Trophoblast cell (in vitro differentiated cells and primary cell): ENCODE measurements at regions not wholly inside any gene's neighbourhood (a gene's known extent, or its start where the extent isn't known, plus 50 kb on each side); places are given as distances from the start of the nearest gene placed in this dataset.

ENCODE experiments used
- DNase-seq, 2 donors: peaks; one replicate each; pipeline ENCODE4 v3.0.0-alpha.2; 2016
- H2AFZ ChIP-seq: 2 replicates; pipeline ENCODE4 v1.6.1; 2013; ENCODE audit warnings: low read length, moderate library complexity, mild to moderate bottlenecking; ENCODE audit not compliant: insufficient read depth, poor library complexity
- H2AK5ac ChIP-seq: 2 replicates; pipeline ENCODE4 v1.6.1; 2013; ENCODE audit warnings: mild to moderate bottlenecking, low read length
- H2BK120ac ChIP-seq: 2 replicates; pipeline ENCODE4 v1.6.1; 2013; ENCODE audit warnings: low read length, mild to moderate bottlenecking, moderate library complexity; ENCODE audit not compliant: insufficient read depth, poor library complexity
- H2BK12ac ChIP-seq: 2 replicates; pipeline ENCODE4 v1.6.1; 2013; ENCODE audit warnings: mild to moderate bottlenecking, low read length, moderate library complexity
- H2BK5ac ChIP-seq: 2 replicates; pipeline ENCODE4 v1.6.1; 2013; ENCODE audit warnings: low read length, low read depth, moderate library complexity, mild to moderate bottlenecking; ENCODE audit not compliant: poor library complexity
- H3K14ac ChIP-seq: 2 replicates; pipeline ENCODE4 v1.6.1; 2013; ENCODE audit warnings: mild to moderate bottlenecking, low read length
- H3K18ac ChIP-seq: 2 replicates; pipeline ENCODE4 v1.6.1; 2013; ENCODE audit warnings: mild to moderate bottlenecking, low read length
- H3K23ac ChIP-seq: 2 replicates; pipeline ENCODE4 v1.6.1; 2013; ENCODE audit warnings: low read length
- H3K27ac ChIP-seq: 2 replicates; pipeline ENCODE4 v1.5.1; 2013; ENCODE audit warnings: low read depth, mild to moderate bottlenecking, inconsistent platforms, low read length, moderate library complexity
- H3K27me3 ChIP-seq: 2 replicates; pipeline ENCODE4 v1.6.1; 2013; ENCODE audit warnings: inconsistent platforms, mild to moderate bottlenecking, low read length, moderate library complexity; ENCODE audit not compliant: insufficient read depth
- H3K36me3 ChIP-seq, 2 experiments: 1 replicate in 1 of 2; 2 replicates in 1 of 2; pipeline ENCODE4 v1.6.1; 2013; ENCODE audit warnings: low read length in 2 of 2, mild to moderate bottlenecking in 2 of 2, moderate library complexity in 1 of 2; ENCODE audit not compliant: insufficient read depth in 2 of 2, control insufficient read depth in 1 of 2
- H3K4ac ChIP-seq: 2 replicates; pipeline ENCODE4 v1.6.1; 2013; ENCODE audit warnings: low read depth, mild to moderate bottlenecking, low read length, moderate library complexity
- H3K4me1 ChIP-seq, 2 experiments: 1 replicate in 1 of 2; 2 replicates in 1 of 2; pipeline ENCODE4 v1.6.1; 2013; ENCODE audit warnings: low read length in 2 of 2, mild to moderate bottlenecking in 2 of 2, moderate library complexity in 1 of 2; ENCODE audit not compliant: insufficient read depth in 2 of 2, control insufficient read depth in 1 of 2
- H3K4me2 ChIP-seq: 2 replicates; pipeline ENCODE4 v1.6.1; 2013; ENCODE audit warnings: inconsistent platforms, mild to moderate bottlenecking, low read length, moderate library complexity
- H3K4me3 ChIP-seq: 2 replicates; pipeline ENCODE4 v1.5.1; 2013; ENCODE audit warnings: mild to moderate bottlenecking, low read depth, low read length, inconsistent platforms
- H3K79me1 ChIP-seq: one replicate; pipeline ENCODE4 v1.6.1; 2013; ENCODE audit warnings: low read length
- H3K79me2 ChIP-seq: 2 replicates; pipeline ENCODE4 v1.6.1; 2013; ENCODE audit warnings: low read length, mild to moderate bottlenecking; ENCODE audit not compliant: control insufficient read depth, insufficient read depth, poor library complexity
- H3K9ac ChIP-seq: 2 replicates; pipeline ENCODE4 v1.6.1; 2013; ENCODE audit warnings: mild to moderate bottlenecking, low read length
- H3K9me3 ChIP-seq: 2 replicates; pipeline ENCODE4 v1.6.1; 2013; ENCODE audit warnings: low read depth, mild to moderate bottlenecking, control low read depth, inconsistent platforms, low read length; ENCODE audit not compliant: insufficient read depth
- H4K12ac ChIP-seq: 2 replicates; pipeline ENCODE4 v1.6.1; 2013; ENCODE audit warnings: low read depth, mild to moderate bottlenecking, low read length, moderate library complexity
- H4K8ac ChIP-seq: 2 replicates; pipeline ENCODE4 v1.6.1; 2013; ENCODE audit warnings: low read depth, mild to moderate bottlenecking, low read length, moderate library complexity
- H4K91ac ChIP-seq: one replicate; pipeline ENCODE4 v1.6.1; 2013; ENCODE audit warnings: low read depth, mild to moderate bottlenecking, low read length, moderate library complexity
- WGBS: extraction: QIAGEN DNeasy Blood & Tissue Kit; methylation state at CpG from one replicate; pipeline ENCODE4 v1.1.7; 2013; ENCODE audit warnings: missing lambda C conversion rate; ENCODE audit not compliant: insufficient read length, insufficient coverage; ENCODE audit errors: extremely low coverage; 5-methylcytosine and 5-hydroxymethylcytosine counted together

GRCh38 chr10:131770946-131771633 lies 129.7 kb upstream of the PPP2R2D start:
- Histone ChIP-seq H3K36me3 (no peaks in the 10 kb centered on the region), H2AK5ac (no peak overlapping the region), H2BK12ac (no peak overlapping the region), H2BK5ac (no peak overlapping the region), H3K4me3 (no peak overlapping the region), H2BK120ac (no peak overlapping the region), H3K14ac (no peak overlapping the region), H3K27ac (no peak overlapping the region), H3K18ac (no peak overlapping the region), H3K4me2 (no peak overlapping the region), H3K9me3 (peaks cover 12% of the 10 kb centered on the region), H3K9ac (no peak overlapping the region), H2AFZ (no peak overlapping the region), H4K12ac (no peak overlapping the region), H3K79me2 (no peaks in the 10 kb centered on the region), H4K91ac (no peak overlapping the region), H3K23ac (no peak overlapping the region), H3K4ac (no peak overlapping the region), H3K4me1 (no peaks in the 10 kb centered on the region), H3K79me1 (no peaks in the 10 kb centered on the region), H4K8ac (no peak overlapping the region), H3K27me3 (no peaks in the 10 kb centered on the region)
- DNase-seq: no peak
- no CpG with 5 or more reads among the region's 21 CpGs for WGBS

DNA sequence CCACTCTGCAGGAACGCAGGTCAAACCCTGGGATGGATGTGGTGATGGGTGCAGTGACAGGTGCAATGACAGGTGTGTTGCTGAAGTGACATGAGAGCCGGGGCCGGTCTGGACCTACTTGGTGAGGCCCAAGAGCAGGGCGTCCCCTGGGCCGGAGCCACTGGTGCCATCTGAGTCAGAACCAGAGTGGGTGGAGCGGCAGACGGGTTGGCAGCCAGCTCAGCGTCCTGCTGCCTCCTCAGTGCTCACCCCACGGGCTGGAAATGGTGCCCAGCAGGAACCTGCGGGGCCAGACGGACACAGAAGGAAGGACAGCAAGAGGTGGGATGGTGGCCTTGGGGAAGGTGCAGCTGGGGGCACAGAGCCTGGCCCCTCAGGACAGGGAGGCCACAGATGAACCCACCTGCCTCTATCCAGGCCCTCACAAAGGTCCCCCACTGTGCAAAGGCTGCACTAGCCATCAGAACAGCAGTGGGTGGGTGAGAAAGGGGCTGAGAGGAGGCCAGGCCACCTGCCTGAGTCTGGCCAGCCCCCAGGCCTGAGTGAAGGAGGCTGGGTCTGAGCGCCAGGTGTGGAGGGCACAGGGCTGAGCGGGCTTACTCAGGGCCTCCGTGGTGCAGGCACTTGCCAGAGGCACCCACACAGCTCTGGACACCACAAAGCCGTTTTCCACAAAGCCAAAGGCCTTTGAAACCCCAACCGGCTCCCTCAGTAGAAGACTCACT lies 129.0 kb upstream of the PPP2R2D start:
- no peak overlapping the region for H3K4me3 ChIP-seq
- H2AFZ ChIP-seq: no peak overlapping the region
- H4K8ac ChIP-seq: no peak overlapping the region
- DNase-seq: no peak
- no peak overlapping the region for H4K91ac ChIP-seq
- no peaks in the 10 kb centered on the region for H3K27me3 ChIP-seq
- no CpG with 5 or more reads among the region's 16 CpGs for WGBS
- no peak overlapping the region for H2BK120ac ChIP-seq
- no peak overlapping the region for H2AK5ac ChIP-seq
- no peaks in the 10 kb centered on the region for H3K36me3 ChIP-seq
- no peak overlapping the region for H3K9ac ChIP-seq
- no peaks in the 10 kb centered on the region for H3K79me1 ChIP-seq
- peaks cover 18% of the 10 kb centered on the region for H3K9me3 ChIP-seq
- no peak overlapping the region for H3K18ac ChIP-seq
- H3K27ac ChIP-seq: no peak overlapping the region
- H3K14ac ChIP-seq: no peak overlapping the region
- no peak overlapping the region for H3K4ac ChIP-seq
- no peaks in the 10 kb centered on the region for H3K79me2 ChIP-seq
- no peaks in the 10 kb centered on the region for H3K4me1 ChIP-seq
- no peak overlapping the region for H4K12ac ChIP-seq
- no peak overlapping the region for H2BK12ac ChIP-seq
- H3K23ac ChIP-seq: no peak overlapping the region
- H2BK5ac ChIP-seq: no peak overlapping the region
- H3K4me2 ChIP-seq: no peak overlapping the region

DNA sequence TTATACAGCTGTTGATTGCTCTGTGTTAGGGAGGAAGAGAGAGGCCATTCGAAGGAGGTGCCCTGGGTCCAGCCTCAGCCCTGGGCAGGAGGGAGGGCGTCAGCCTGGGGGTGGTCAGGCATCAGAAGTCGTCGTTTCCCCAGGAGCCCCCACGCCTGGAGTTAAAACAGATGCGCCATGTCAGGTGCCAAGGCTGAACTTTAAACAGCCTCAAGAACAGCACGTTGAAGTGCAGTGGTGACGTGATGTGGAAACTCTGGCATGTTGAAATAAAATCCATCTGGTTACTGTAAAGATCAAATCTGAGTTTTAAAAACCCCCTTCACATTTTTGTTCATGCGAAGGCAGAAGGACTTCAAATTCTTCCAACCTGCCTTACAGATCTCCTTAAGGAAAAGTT lies 128.4 kb upstream of the PPP2R2D start:
- H3K23ac ChIP-seq: no peak overlapping the region
- no peak overlapping the region for H3K14ac ChIP-seq
- no peak overlapping the region for H4K91ac ChIP-seq
- H3K4me1 ChIP-seq: no peaks in the 10 kb centered on the region
- no peak overlapping the region for H3K9ac ChIP-seq
- H3K36me3 ChIP-seq: no peaks in the 10 kb centered on the region
- no peaks in the 10 kb centered on the region for H3K27me3 ChIP-seq
- H4K12ac ChIP-seq: no peak overlapping the region
- H3K9me3 ChIP-seq: peaks cover 22% of the 10 kb centered on the region
- no peak for DNase-seq
- H2BK12ac ChIP-seq: no peak overlapping the region
- no peak overlapping the region for H4K8ac ChIP-seq
- no peak overlapping the region for H3K27ac ChIP-seq
- H3K4me3 ChIP-seq: no peak overlapping the region
- no CpG with 5 or more reads among the region's 9 CpGs for WGBS
- no peak overlapping the region for H3K4me2 ChIP-seq
- H2AFZ ChIP-seq: no peak overlapping the region
- no peak overlapping the region for H2AK5ac ChIP-seq
- H3K79me2 ChIP-seq: no peaks in the 10 kb centered on the region
- H3K18ac ChIP-seq: no peak overlapping the region
- no peaks in the 10 kb centered on the region for H3K79me1 ChIP-seq
- H2BK120ac ChIP-seq: no peak overlapping the region
- H3K4ac ChIP-seq: no peak overlapping the region
- no peak overlapping the region for H2BK5ac ChIP-seq

DNA sequence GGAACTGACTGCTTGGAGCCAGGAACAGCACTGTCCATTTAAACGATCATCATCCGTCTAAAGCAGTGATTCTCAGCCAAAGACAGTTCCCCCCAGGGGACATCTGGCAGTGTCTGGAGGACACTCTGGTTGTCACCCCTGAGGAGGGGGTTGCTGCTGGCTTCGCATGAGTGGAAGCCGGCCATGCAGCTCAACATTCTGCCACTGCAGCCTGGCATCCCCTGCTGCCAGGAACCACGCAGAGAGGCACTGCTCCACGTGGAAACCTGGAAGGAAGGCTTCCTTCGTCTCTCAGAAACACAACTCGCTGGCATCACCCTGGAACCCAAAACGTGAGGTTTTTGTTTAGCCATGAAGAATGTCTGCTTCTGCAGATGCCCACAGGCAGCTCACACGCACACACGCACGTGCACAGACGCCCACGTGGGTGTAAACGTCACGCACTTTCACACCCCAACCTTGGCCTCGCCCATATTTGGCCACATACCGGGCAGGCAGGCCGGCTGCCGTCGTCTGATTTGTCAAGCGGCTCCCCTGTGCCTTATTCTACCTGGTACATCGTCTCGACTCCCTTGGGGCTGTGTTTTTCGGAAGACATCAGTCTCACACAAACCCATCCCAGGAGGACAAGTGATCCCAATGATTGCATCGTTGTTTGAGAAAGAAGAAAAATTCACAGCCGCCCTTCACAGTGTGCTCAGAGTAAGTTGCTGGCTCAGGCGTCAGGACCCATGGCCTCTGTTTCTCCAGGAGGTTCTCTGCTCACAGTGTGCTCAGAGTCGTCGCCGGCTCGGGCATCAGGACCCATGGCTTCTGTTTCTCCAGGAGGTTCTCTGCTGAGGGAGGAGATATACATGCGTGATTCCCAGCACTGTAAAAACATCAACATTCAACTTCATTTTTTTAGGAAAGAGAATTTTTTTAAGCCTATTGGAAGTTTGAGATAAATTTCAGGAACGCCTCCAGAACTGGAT lies 127.2 kb upstream of the PPP2R2D start:
- no peak overlapping the region for H2AFZ ChIP-seq
- H3K79me2 ChIP-seq: no peaks in the 10 kb centered on the region
- H4K8ac ChIP-seq: no peak overlapping the region
- H3K4me3 ChIP-seq: no peak overlapping the region
- H2AK5ac ChIP-seq: no peak overlapping the region
- no peak overlapping the region for H3K14ac ChIP-seq
- no peak overlapping the region for H3K18ac ChIP-seq
- H2BK5ac ChIP-seq: no peak overlapping the region
- H3K27me3 ChIP-seq: no peaks in the 10 kb centered on the region
- H3K36me3 ChIP-seq: no peaks in the 10 kb centered on the region
- no peak overlapping the region for H4K12ac ChIP-seq
- H2BK12ac ChIP-seq: no peak overlapping the region
- no peak overlapping the region for H3K4ac ChIP-seq
- H3K4me2 ChIP-seq: no peak overlapping the region
- H4K91ac ChIP-seq: no peak overlapping the region
- no peak overlapping the region for H2BK120ac ChIP-seq
- no peak overlapping the region for H3K27ac ChIP-seq
- H3K4me1 ChIP-seq: no peaks in the 10 kb centered on the region
- no peak overlapping the region for H3K23ac ChIP-seq
- no peak overlapping the region for H3K9ac ChIP-seq
- no CpG with 5 or more reads among the region's 34 CpGs for WGBS
- no peak for DNase-seq
- peaks cover 32% of the 10 kb centered on the region for H3K9me3 ChIP-seq
- no peaks in the 10 kb centered on the region for H3K79me1 ChIP-seq
